Tibial artery (tissue), 4 donors: ENCODE measurements at regions not wholly inside any gene's neighbourhood (a gene's known extent, or its start where the extent isn't known, plus 50 kb on each side); places are given as distances from the start of the nearest gene placed in this dataset.

Source experiments
- DNase-seq, 2 donors: peaks; one replicate each; pipeline ENCODE4 v3.0.0-alpha.2; 2019
- H3K27ac ChIP-seq, 2 donors: fragments of 200-600 bp; sonication (generic) in 1 of 2; 1 replicate in 1 of 2; 2 replicates in 1 of 2; pipeline ENCODE4 v1.5.1; 2018 to 2019; ENCODE audit warnings: mild to moderate bottlenecking in 1 of 2
- H3K27me3 ChIP-seq, 2 donors: fragments of 200-600 bp; sonication (generic) in 1 of 2; one replicate each; pipeline versions ENCODE4 v1.5.1 to v1.6.0; 2016 to 2019
- H3K36me3 ChIP-seq, 3 donors: fragments of 200-600 bp; sonication (generic) in 2 of 3; one replicate each; pipeline ENCODE4 v1.5.1; 2016 to 2019; ENCODE audit warnings: mild to moderate bottlenecking in 2 of 3
- H3K4me1 ChIP-seq, 4 donors: fragments of 200-600 bp; sonication (generic) in 2 of 4; 1 replicate in 3 of 4; 2 replicates in 1 of 4; pipeline ENCODE4 v1.5.1; 2016 to 2019
- H3K4me3 ChIP-seq, 2 donors: fragments of 200-600 bp; sonication (generic) in 1 of 2; 1 replicate in 1 of 2; 2 replicates in 1 of 2; pipeline ENCODE4 v1.5.1; 2018 to 2019; ENCODE audit warnings: mild to moderate bottlenecking in 2 of 2
- H3K9me3 ChIP-seq, 3 donors: fragments of 200-600 bp; sonication (generic) in 1 of 3; one replicate each; pipeline ENCODE4 v1.5.1; 2016 to 2019
- CTCF ChIP-seq, 2 experiments: fragments of 200-600 bp in 1 of 2; fragments of 450-650 bp in 1 of 2; IDR thresholded peaks; one replicate each; pipeline ENCODE4 v1.5.1; 2017 to 2019; ENCODE audit warnings: antibody characterized with exemption in 2 of 2, mild to moderate bottlenecking in 1 of 2, moderate library complexity in 1 of 2
- intact Hi-C: fragments of 100-400 bp; cut with DNase I; formaldehyde crosslinking; loops from one replicate; pipeline ENCODE4 v1.15.0; 2023; ENCODE audit warnings: low total_unique reads

GRCh38 chr12:126757326-126757725 lies 1509.6 kb upstream of the TMEM132C start:
- no peak overlapping the region for H3K27ac ChIP-seq
- TF ChIP-seq CTCF (IDR thresholded peaks at IDR 0.05), result no peak
- H3K4me3 ChIP-seq, result no peak overlapping the region
- H3K27me3 ChIP-seq, result no peaks in the 10 kb centered on the region
- H3K9me3 ChIP-seq, result no peaks in the 10 kb centered on the region
- no peaks in the 10 kb centered on the region for H3K4me1 ChIP-seq
- no peaks in the 10 kb centered on the region for H3K36me3 ChIP-seq
- no peak for DNase-seq
- intact Hi-C loops, result no loop called here

GRCh38 chr12:126760092-126760491 lies 1506.9 kb upstream of the TMEM132C start:
- H3K27me3 ChIP-seq, result no peaks in the 10 kb centered on the region
- H3K4me3 ChIP-seq, result no peak overlapping the region
- no peak for TF ChIP-seq CTCF (IDR thresholded peaks at IDR 0.05)
- no peaks in the 10 kb centered on the region for H3K36me3 ChIP-seq
- intact Hi-C loops, result no loop called here
- H3K9me3 ChIP-seq, result peaks cover 0 to 15% (median 13%) of the 10 kb centered on the region in 3 donors
- no peak overlapping the region for H3K27ac ChIP-seq
- DNase-seq, result no peak
- H3K4me1 ChIP-seq, result no peaks in the 10 kb centered on the region

- no peak for DNase-seq
- H3K36me3 ChIP-seq, result no peaks in the 10 kb centered on the region
- no peak for TF ChIP-seq CTCF (IDR thresholded peaks at IDR 0.05)
- H3K4me3 ChIP-seq, result no peak overlapping the region
- H3K27ac ChIP-seq, result no peak overlapping the region
- no peaks in the 10 kb centered on the region for H3K4me1 ChIP-seq
- intact Hi-C loops, result no loop called here
- H3K27me3 ChIP-seq, result no peaks in the 10 kb centered on the region
- H3K9me3 ChIP-seq, result peaks cover 0 to 15% (median 13%) of the 10 kb centered on the region in 3 donors
Observed at GRCh38 chr12:126761420-126761819, 1505.5 kb upstream of the TMEM132C start.

- intact Hi-C loops, result no loop called here
Observed at GRCh38 chr12:126762150-126762549, 1504.8 kb upstream of the TMEM132C start.

GRCh38 chr12:126763359-126763758 lies 1503.6 kb upstream of the TMEM132C start:
- intact Hi-C loops, result no loop called here
- no peak for TF ChIP-seq CTCF (IDR thresholded peaks at IDR 0.05)
- H3K4me3 ChIP-seq, result no peak overlapping the region
- no peaks in the 10 kb centered on the region for H3K27me3 ChIP-seq
- no peaks in the 10 kb centered on the region for H3K36me3 ChIP-seq
- no peaks in the 10 kb centered on the region for H3K4me1 ChIP-seq
- no peak overlapping the region for H3K27ac ChIP-seq
- peaks cover 0 to 15% (median 13%) of the 10 kb centered on the region in 3 donors for H3K9me3 ChIP-seq
- no peak for DNase-seq

More at GRCh38 chr12:126762150-126762549, 1504.8 kb upstream of the TMEM132C start:
- H3K27ac ChIP-seq, result no peak overlapping the region
- H3K4me3 ChIP-seq, result no peak overlapping the region
- no peaks in the 10 kb centered on the region for H3K27me3 ChIP-seq
- H3K9me3 ChIP-seq, result peaks cover 0 to 15% (median 13%) of the 10 kb centered on the region in 3 donors
- no peaks in the 10 kb centered on the region for H3K36me3 ChIP-seq
- no peak for DNase-seq
- TF ChIP-seq CTCF (IDR thresholded peaks at IDR 0.05), result no peak
- H3K4me1 ChIP-seq, result no peaks in the 10 kb centered on the region

GRCh38 chr12:126767334-126767733 lies 1499.6 kb upstream of the TMEM132C start:
- intact Hi-C loops, result no loop called here
- Histone ChIP-seq H3K9me3 (peaks cover 0 to 15% (median 13%) of the 10 kb centered on the region in 3 donors), H3K27ac (no peak overlapping the region), H3K4me1 (no peaks in the 10 kb centered on the region), H3K36me3 (no peaks in the 10 kb centered on the region), H3K4me3 (no peak overlapping the region), H3K27me3 (no peaks in the 10 kb centered on the region)
- no peak for DNase-seq
- no peak for TF ChIP-seq CTCF (IDR thresholded peaks at IDR 0.05)
